ENCODE measurements at regions not wholly inside any gene's neighbourhood (a gene's known extent, or its start where the extent isn't known, plus 50 kb on each side); places are given as distances from the start of the nearest gene placed in this dataset.

DNA sequence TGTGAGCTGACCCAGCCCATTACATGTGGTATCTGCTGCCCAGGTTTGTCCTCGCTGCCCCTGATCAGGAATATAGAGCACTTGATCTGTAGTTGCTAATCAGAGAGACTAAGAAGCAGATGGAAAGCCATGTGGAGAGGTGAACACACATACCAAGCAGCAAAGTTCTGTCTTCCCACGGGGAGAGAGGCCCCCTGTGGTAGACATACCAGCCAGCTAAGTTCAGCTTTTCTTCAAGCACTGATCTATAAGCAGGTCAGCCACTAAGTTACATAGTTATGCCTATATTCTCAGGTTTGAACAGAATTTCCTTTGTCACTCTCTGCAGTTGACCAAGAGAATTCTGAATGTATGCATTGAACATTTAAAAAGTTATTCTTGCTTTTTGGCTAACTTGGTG, 76.4 kb downstream of the DDX3Y start:
- Histone ChIP-seq H3K27ac (ENCODE audit: extremely low read length, insufficient read depth, low read length) (no peak overlapping the region), H3K36me3 (replicated peaks in 1 of 2; ENCODE audit: control insufficient read depth in 1 of 2, insufficient read depth in 2 of 2, low read length in 2 of 2) (no peaks in the 10 kb centered on the region), H3K4me2 (ENCODE audit: low read depth, low read length) (no peak overlapping the region), H3K9me3 (ENCODE audit: low read length) (no peaks in the 10 kb centered on the region), H3K79me2 (ENCODE audit: insufficient read depth, low read length) (no peaks in the 10 kb centered on the region), H3K27me3 (ENCODE audit: control insufficient read depth in 1 of 2, insufficient read depth in 2 of 2, low read length in 2 of 2) (no peaks in the 10 kb centered on the region), H3K9ac (ENCODE audit: insufficient read depth, low read depth, low read length) (no peak overlapping the region), H2AFZ (ENCODE audit: low read length) (no peak overlapping the region), H3K4me3 (replicated peaks in 1 of 3; ENCODE audit: insufficient read depth in 1 of 3, low read depth in 2 of 3, low read length in 3 of 3) (no peak overlapping the region), H3K4me1 (ENCODE audit: insufficient read depth, low read length) (no peaks in the 10 kb centered on the region), H4K20me1 (ENCODE audit: insufficient read depth, low read length) (no peaks in the 10 kb centered on the region)
- TF ChIP-seq ZNF619 (CRISPR knock-in tag; IDR thresholded peaks at IDR 0.05) (no peak), YEATS4 (CRISPR knock-in tag; IDR thresholded peaks at IDR 0.05; ENCODE audit: borderline replicate concordance) (no peak), TAF1 (CRISPR knock-in tag; IDR thresholded peaks at IDR 0.05) (no peak), NBN (conservative IDR thresholded peaks at IDR 0.05) (no peak), MEIS2 (CRISPR knock-in tag; IDR thresholded peaks at IDR 0.05) (no peak), ZNF292 (CRISPR knock-in tag; IDR thresholded peaks at IDR 0.05; ENCODE audit: borderline replicate concordance, low read depth) (no peak), ZNF382 (CRISPR knock-in tag; IDR thresholded peaks at IDR 0.05; ENCODE audit: borderline replicate concordance) (no peak), ZSCAN20 (CRISPR knock-in tag; IDR thresholded peaks at IDR 0.05; ENCODE audit: borderline replicate concordance) (no peak), ZBTB42 (CRISPR knock-in tag; IDR thresholded peaks at IDR 0.05) (no peak), ZNF543 (CRISPR knock-in tag; IDR thresholded peaks at IDR 0.05) (no peak), STAT5B (CRISPR knock-in tag; IDR thresholded peaks at IDR 0.05) (no peak), MTA1 (CRISPR knock-in tag; IDR thresholded peaks at IDR 0.05; ENCODE audit: borderline replicate concordance) (no peak), PAF1 (CRISPR knock-in tag; IDR thresholded peaks at IDR 0.05) (no peak), CHD2 (IDR thresholded peaks at IDR 0.05; ENCODE audit: low read depth, low read length) (no peak)
- TF ChIP-seq, protein P1, sequence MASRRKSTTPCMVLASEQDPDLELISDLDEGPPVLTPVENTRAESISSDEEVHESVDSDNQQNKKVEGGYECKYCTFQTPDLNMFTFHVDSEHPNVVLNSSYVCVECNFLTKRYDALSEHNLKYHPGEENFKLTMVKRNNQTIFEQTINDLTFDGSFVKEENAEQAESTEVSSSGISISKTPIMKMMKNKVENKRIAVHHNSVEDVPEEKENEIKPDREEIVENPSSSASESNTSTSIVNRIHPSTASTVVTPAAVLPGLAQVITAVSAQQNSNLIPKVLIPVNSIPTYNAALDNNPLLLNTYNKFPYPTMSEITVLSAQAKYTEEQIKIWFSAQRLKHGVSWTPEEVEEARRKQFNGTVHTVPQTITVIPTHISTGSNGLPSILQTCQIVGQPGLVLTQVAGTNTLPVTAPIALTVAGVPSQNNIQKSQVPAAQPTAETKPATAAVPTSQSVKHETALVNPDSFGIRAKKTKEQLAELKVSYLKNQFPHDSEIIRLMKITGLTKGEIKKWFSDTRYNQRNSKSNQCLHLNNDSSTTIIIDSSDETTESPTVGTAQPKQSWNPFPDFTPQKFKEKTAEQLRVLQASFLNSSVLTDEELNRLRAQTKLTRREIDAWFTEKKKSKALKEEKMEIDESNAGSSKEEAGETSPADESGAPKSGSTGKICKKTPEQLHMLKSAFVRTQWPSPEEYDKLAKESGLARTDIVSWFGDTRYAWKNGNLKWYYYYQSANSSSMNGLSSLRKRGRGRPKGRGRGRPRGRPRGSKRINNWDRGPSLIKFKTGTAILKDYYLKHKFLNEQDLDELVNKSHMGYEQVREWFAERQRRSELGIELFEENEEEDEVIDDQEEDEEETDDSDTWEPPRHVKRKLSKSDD (CRISPR knock-in tag; IDR thresholded peaks at IDR 0.05; ENCODE audit: low read depth) = no peak
- ATAC-seq (no peak), FAIRE-seq (no peak), DNase-seq (ENCODE audit: low spot score) (no peak)
- in situ Hi-C loops (cut with HindIII; ENCODE audit: extremely low pct_ligation_motif_present, low pct_unique_long_range_greater_than_20kb) = no loop called here
- POLR2A ChIA-PET = no interaction called here
- CTCF ChIA-PET (ENCODE audit: low intra/inter-chr PET ratio, low total read pairs) = no interaction called here
- intact Hi-C loops (cut with micrococcal nuclease; ENCODE audit: unreplicated experiment) = no loop called here
- WGBS (ENCODE audit: low lambda C conversion rate) = 0% methylated on average over 1 of the region's 2 CpGs
- no TSS peak for BruUV-seq (replicated peaks)
